ENCODE measurements at regions not wholly inside any gene's neighbourhood (a gene's known extent, or its start where the extent isn't known, plus 50 kb on each side); places are given as distances from the start of the nearest gene placed in this dataset.

GRCh38 chr9:104258296-104259011 lies 164.3 kb downstream of the SMC2 start:
- no peaks in the 10 kb centered on the region for H3K36me3 ChIP-seq
- H3K4me3 ChIP-seq: no peak overlapping the region
- intact Hi-C loops (cut with DNase I): no loop called here
- no peak overlapping the region for H3K27ac ChIP-seq (replicated peaks in 1 of 4)
- TF ChIP-seq EP300 (IDR thresholded peaks at IDR 0.05) (no peak), POLR2AphosphoS5 (IDR thresholded peaks at IDR 0.05) (no peak), POLR2A (IDR thresholded peaks at IDR 0.05; ENCODE audit: low read depth) (no peak), CTCF (IDR thresholded peaks at IDR 0.05) (no peak)
- no peaks in the 10 kb centered on the region for H3K4me1 ChIP-seq
- peaks cover 0 to 9% (median 0%) of the 10 kb centered on the region in 4 donors for H3K9me3 ChIP-seq
- no peaks in the 10 kb centered on the region for H3K27me3 ChIP-seq
- no peak for DNase-seq (ENCODE audit: extremely low spot score)
- 16% methylated on average over 10 of the region's 10 CpGs for WGBS

- no peaks in the 10 kb centered on the region for H3K27me3 ChIP-seq
- intact Hi-C loops (cut with DNase I): no loop called here
- no peak for DNase-seq (ENCODE audit: extremely low spot score)
- H3K27ac ChIP-seq (replicated peaks in 1 of 4): no peak overlapping the region
- no peaks in the 10 kb centered on the region for H3K36me3 ChIP-seq
- H3K4me1 ChIP-seq: no peaks in the 10 kb centered on the region
- no peak overlapping the region for H3K4me3 ChIP-seq
- peaks cover 0 to 9% (median 0%) of the 10 kb centered on the region in 4 donors for H3K9me3 ChIP-seq
- 67% methylated on average over 3 of the region's 3 CpGs for WGBS
- no peak for TF ChIP-seq EP300 (IDR thresholded peaks at IDR 0.05)
These were observed 165.9 kb downstream of the SMC2 start for GRCh38 chr9:104260004-104260403.

- Histone ChIP-seq H3K27me3 (no peaks in the 10 kb centered on the region), H3K4me1 (no peaks in the 10 kb centered on the region), H3K9me3 (no peaks in the 10 kb centered on the region), H3K27ac (replicated peaks in 1 of 4) (no peak overlapping the region), H3K36me3 (no peaks in the 10 kb centered on the region), H3K4me3 (no peak overlapping the region)
- no peak for DNase-seq (ENCODE audit: extremely low spot score)
- no peak for TF ChIP-seq POLR2AphosphoS5 (IDR thresholded peaks at IDR 0.05)
- no peak for TF ChIP-seq CTCF (IDR thresholded peaks at IDR 0.05)
- no peak for TF ChIP-seq EP300 (IDR thresholded peaks at IDR 0.05)
- TF ChIP-seq POLR2A (IDR thresholded peaks at IDR 0.05; ENCODE audit: low read depth): no peak
- 80% methylated on average over 2 of the region's 2 CpGs for WGBS
- intact Hi-C loops (cut with DNase I): no loop called here
These were observed 169.8 kb downstream of the SMC2 start for GRCh38 chr9:104263942-104264341.

- Histone ChIP-seq H3K4me3 (no peak overlapping the region), H3K9me3 (no peaks in the 10 kb centered on the region), H3K27ac (replicated peaks in 1 of 4) (no peak overlapping the region), H3K27me3 (no peaks in the 10 kb centered on the region), H3K4me1 (no peaks in the 10 kb centered on the region), H3K36me3 (no peaks in the 10 kb centered on the region)
- no peak for DNase-seq (ENCODE audit: extremely low spot score)
- intact Hi-C loops (cut with DNase I): no loop called here
- 0% methylated on average over 1 of the region's 1 CpG for WGBS
- no peak for TF ChIP-seq POLR2A (IDR thresholded peaks at IDR 0.05; ENCODE audit: low read depth)
- TF ChIP-seq EP300 (IDR thresholded peaks at IDR 0.05): no peak
- TF ChIP-seq CTCF (IDR thresholded peaks at IDR 0.05): no peak
- no peak for TF ChIP-seq POLR2AphosphoS5 (IDR thresholded peaks at IDR 0.05)
These were observed 170.3 kb downstream of the SMC2 start for GRCh38 chr9:104264431-104264830.

GRCh38 chr9:104269374-104269773 lies 175.3 kb downstream of the SMC2 start:
- Histone ChIP-seq H3K27me3 (no peaks in the 10 kb centered on the region), H3K4me3 (no peak overlapping the region), H3K9me3 (no peaks in the 10 kb centered on the region), H3K4me1 (no peaks in the 10 kb centered on the region), H3K36me3 (no peaks in the 10 kb centered on the region), H3K27ac (replicated peaks in 1 of 4) (no peak overlapping the region)
- no peak for DNase-seq (ENCODE audit: extremely low spot score)
- intact Hi-C loops (cut with DNase I): no loop called here
- TF ChIP-seq CTCF (IDR thresholded peaks at IDR 0.05) (no peak), POLR2A (IDR thresholded peaks at IDR 0.05; ENCODE audit: low read depth) (no peak), POLR2AphosphoS5 (IDR thresholded peaks at IDR 0.05) (no peak), EP300 (IDR thresholded peaks at IDR 0.05) (no peak)
